NCI-H526 (cell line): ENCODE measurements at regions not wholly inside any gene's neighbourhood (a gene's known extent, or its start where the extent isn't known, plus 50 kb on each side); places are given as distances from the start of the nearest gene placed in this dataset.
"Not testable (repeated sequence)": the region's sequence is repeated elsewhere in the genome, so short reads cannot be mapped to it uniquely, and the experiment has no call there.

ENCODE experiments used
- DNase-seq, 2 experiments: peaks; one replicate each; lab custom pipeline; 2025; lab: John Stamatoyannopoulos, UW

GRCh38 chr2:20499387-20499786 is 52.5 kb downstream of the RHOB start:
- no peak for DNase-seq

GRCh38 chr2:20501974-20502373 is 55.1 kb downstream of the RHOB start:
- DNase-seq = no peak

DNA sequence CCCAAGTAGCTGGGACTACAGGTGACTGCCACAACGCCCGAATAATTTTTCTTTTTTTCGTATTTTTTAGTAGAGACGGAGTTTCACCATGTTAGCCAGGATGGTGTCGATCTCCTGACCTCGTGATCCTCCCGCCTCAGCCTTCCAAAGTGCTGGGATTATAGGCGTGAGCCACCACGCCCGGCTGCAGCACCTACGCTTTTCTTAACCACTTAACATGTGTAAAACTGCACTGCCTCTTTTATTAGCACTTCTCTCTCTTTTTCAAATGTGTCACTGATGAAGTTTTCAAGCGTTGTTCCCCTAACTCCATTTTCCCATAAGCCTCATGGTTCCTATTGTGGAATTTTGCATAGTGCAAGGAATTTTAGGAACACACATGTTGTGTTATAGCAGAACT is 55.6 kb downstream of the RHOB start:
- DNase-seq = not testable (repeated sequence)

GRCh38 chr2:20504174-20504573 is 57.3 kb downstream of the RHOB start:
- no peak for DNase-seq

DNA sequence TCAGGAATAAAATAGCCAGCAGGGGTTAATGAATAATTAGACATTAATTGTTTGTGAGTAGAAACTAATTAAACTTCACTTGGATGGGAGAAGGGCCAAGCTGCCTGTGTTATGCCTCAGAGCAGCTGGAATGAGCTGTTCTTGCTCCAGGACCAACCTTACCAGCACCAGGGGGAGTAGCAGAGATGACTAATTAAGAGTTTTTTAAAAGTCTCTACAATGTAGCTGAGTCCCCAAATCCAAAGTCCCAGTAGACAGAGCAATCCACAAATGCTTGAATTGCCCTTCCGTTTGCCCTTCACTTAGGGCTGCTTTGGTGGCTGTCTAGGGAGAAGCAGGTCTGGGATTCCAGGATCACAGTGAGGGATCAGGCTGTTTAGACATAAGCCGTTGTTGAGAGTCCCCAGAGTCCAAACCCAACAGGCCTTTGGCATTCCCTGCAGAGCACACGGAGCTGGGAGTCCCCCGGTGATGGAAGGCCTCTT is 59.4 kb downstream of the RHOB start:
- DNase-seq = no peak

- DNase-seq = peak; percentile 9 to 29
These were observed 60.4 kb downstream of the RHOB start for GRCh38 chr2:20507166-20507692.

- DNase-seq = no peak
These were observed 60.8 kb downstream of the RHOB start for GRCh38 chr2:20507711-20508110.

- DNase-seq = no peak
These were observed 62.5 kb downstream of the RHOB start for GRCh38 chr2:20509301-20509769.

GRCh38 chr2:20509770-20510490 is 63.1 kb downstream of the RHOB start:
- DNase-seq = peak; percentile 78 to 82

DNA sequence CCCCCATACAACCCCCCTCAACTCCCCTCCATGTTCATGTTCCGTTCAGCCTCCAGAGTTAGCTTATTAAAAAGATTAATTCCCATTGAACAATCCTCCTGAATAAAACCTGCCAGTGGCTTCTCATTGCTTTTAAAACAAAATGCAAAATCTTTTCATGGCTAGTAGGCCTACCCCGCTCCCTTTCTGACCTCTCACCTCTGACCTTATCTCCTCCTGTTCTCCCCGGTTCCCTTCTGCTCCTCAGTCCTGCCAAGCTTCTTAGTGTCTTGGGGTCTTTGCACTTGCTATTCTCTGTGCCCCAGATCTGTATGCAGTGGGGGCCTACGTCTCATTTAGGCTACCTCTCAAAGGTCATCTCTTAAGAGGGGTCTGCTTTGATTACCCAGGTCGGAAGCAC is 64.3 kb downstream of the RHOB start:
- DNase-seq = no peak

DNA sequence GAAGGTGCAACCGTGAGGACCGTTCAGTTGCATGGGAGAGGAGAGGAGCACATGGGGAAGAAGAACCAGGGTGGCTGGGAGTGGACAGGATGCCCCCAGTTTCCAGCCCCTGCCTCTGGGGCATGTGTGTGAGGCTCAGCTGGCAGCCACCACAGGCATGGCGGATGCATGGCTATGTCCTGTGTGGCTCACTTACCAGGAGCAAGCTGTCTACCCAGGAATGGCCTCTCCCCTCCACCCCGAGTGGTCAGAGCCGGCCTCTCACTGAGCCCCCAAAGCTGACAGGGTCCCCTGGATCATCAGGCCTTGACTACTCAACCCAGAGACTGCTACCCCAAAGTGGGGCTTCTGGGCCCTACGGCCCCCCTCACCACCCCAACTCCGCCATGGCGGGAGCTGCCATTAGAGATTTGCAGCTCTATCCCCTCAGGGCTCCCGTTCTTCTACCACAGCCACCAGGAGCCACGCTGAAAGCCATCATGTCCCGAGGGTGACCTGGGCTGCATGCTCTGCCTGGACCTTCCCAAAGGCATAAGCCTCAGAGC is 65.3 kb downstream of the RHOB start:
- DNase-seq = no peak

- DNase-seq = no peak
These were observed 67.1 kb downstream of the RHOB start for GRCh38 chr2:20513946-20514345.

- no peak for DNase-seq
These were observed 67.9 kb downstream of the RHOB start for GRCh38 chr2:20514596-20515269.

GRCh38 chr2:20515290-20516220 is 68.7 kb downstream of the RHOB start:
- DNase-seq = no peak

DNA sequence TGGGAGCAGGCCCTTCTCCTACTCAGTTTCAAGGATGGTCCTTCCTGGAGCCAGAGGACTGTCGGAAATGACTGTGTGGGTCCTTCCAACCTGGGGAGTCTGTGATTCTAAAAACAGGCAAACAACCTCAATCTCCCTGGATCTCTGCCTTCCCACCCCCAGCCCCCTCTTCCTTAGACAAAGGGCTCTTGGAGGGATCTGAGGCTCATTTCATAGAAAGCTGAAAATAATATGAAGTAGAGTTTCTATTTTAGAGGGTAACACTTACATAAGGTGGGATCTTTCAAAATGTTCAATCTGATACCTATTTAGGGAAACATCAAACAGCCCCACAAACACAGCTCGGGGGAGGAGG is 69.4 kb downstream of the RHOB start:
- DNase-seq = no peak

GRCh38 chr2:20516646-20517341 is 69.9 kb downstream of the RHOB start:
- no peak for DNase-seq

GRCh38 chr2:20519309-20519708 is 72.4 kb downstream of the RHOB start:
- DNase-seq = no peak

GRCh38 chr2:20520128-20520527 is 73.3 kb downstream of the RHOB start:
- no peak for DNase-seq

- no peak for DNase-seq
These were observed 74.3 kb downstream of the RHOB start for GRCh38 chr2:20521193-20521592.

DNA sequence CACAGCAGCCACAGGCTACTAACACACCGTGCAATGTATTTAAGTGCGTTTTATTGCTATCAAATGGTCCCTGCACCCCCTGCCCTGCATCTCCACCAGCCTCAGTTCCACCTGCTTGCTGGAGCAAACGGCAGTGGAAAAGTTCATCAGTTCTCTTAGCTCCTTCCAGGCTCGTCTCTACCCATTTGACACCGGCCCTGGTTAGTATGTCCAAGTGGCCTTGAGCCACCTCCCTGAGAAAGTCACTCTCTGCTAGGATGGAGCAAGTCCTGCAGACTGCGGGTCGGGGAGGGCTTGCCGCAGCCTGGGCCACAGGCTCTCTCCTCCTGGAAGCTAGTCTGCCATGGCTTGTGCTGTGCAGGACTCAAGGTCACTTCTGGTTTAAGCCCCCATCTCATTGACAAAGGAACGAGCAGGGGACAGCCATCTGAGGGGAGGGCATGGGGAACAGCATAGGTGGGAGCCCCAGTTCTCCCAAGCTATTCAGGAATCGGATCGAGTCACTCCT is 74.9 kb downstream of the RHOB start:
- no peak for DNase-seq
